Hypothalamus (tissue), 51 donors: ENCODE measurements at regions not wholly inside any gene's neighbourhood (a gene's known extent, or its start where the extent isn't known, plus 50 kb on each side); places are given as distances from the start of the nearest gene placed in this dataset.

Experiments
- DNase-seq, 51 donors: peaks; one replicate each; lab custom pipeline; 2025; lab: John Stamatoyannopoulos, UW

DNA sequence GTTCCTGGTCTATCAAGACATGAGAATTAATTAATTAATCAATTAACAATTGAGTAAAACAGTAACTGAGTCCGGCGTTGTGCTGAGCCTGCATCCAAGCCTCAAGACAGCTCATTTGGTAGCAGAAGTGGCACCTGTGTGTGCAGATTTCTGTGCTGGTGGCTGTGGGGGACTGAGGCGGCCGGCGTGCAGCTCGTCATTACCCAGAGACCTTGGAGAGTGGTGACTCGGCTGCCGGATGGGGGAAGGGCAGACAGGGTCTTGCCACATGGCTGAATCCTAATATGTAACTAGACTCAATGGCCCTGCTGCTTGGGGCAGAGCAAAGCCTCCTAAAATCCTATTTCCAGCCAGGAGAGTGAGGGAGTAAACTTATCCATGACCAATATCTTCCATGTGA, 510.2 kb downstream of the TCERG1L start:
- no peak for DNase-seq

DNA sequence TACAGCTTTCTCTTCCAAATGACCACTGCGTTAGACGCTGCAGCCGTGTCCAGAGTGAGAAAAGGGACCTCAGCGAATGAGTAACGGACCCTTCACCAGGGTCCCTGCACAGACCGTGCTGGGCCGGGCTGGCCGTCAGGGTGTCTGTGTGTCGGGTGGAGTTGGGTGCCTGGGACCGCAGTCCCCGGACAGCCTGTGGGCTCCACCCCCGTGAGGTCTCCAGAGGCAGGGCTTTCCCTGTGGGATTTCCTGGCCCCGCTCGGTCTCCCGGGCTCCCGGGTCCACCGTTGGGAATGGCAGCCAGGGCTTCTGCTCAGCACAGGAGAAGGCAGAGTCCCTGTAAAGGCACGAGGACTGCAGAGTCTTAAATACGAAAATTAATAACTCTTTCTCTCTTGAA, 509.7 kb downstream of the TCERG1L start:
- no peak for DNase-seq

DNA sequence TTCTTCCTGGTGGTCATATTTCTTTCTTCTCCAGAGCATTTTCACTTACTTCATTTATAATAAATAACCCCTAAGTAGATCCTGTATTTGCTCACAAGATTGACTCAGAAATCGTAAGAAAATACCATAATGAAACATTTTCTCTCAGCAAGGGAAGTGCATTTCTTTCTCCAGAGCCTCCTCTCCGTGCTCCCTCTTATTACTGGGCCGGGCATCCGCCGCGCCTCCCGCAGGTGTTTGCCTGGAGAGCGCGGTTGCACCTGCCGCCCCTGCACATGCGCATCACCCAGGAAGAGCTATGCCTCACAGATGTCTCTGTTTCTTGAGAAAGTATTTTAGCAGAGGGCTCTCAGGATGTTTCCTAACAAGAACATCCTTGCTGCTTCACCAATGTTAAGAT, 509.2 kb downstream of the TCERG1L start:
- DNase-seq = no peak

DNA sequence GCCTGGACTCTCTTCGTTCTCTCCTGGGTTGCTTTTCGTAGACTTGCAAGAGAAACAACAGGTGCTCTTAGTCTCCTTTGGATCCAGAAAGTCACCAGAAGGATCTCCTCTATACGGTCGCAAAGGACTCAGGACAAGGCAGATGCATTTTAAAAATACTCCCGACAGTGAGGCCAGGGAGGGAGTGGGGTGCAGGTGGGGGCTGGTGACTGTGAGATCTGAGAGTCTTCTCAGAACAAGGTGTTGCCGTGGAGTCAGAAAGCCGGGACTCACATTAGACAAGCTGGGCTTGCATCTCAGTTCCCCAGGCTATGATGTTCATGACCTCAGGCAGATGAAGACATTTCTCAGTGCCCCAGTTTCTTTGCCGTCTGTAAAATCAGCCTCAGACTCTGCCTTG, 507.2 kb downstream of the TCERG1L start:
- DNase-seq = no peak

DNA sequence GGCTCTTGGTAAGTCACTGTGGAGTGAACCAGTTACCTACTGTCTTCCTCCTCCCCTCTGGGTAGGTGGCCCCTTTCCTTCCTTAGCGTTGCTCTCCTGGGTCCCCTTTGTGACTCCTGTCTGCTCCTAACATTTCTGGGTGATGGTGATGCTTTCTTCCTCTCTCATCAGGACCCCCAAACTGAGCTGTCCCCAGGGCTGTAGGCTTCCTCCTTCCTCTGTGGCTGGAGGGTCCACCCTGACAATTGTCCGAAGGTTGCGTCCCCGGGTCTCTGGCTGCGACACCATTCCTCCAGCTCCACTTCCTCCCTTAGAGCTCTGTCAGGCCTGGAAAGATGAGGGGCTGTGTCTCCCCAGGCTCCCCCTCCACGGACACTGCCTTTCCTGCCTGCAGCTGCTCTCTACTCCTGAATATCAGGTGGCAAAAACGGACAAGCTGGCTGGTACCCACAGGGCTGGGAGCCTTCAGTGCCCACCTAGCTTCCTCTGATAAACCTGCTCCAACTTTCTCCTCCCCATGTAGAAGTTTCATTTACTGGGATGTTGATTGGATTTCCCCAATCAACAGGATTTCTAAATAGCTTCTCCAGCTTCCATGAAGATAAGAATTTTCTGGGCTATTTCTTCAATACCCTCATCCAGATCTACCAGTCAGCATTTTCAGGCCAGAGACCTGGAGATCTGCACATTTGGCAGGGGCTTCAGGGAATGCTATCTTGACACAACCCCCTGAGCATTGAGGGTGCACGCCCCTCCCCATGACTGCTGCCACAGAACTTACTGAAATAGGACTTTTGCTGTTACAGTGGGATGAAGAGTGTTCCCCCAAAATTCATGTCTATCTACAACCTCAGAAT, 506.5 kb downstream of the TCERG1L start:
- DNase-seq = no peak

DNA sequence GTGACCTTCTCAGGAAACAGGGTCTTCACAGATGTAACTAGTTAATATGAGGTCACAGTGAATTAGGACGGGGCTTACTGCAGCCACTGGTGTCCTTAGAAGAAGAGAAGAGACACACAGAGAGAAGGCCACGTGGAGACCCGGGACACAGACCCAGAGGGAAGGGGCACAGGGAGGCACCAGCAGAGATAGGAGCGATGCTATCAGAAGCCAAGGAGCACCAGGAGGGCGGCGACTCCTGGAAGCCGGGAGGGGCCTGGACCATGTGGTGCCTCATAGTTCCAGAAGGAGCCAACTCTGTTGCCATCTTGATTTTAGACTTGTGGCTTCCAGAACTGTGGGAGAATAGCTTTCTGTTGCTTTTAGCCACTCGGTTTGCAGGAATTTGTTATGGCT, 505.9 kb downstream of the TCERG1L start:
- DNase-seq = no peak

DNA sequence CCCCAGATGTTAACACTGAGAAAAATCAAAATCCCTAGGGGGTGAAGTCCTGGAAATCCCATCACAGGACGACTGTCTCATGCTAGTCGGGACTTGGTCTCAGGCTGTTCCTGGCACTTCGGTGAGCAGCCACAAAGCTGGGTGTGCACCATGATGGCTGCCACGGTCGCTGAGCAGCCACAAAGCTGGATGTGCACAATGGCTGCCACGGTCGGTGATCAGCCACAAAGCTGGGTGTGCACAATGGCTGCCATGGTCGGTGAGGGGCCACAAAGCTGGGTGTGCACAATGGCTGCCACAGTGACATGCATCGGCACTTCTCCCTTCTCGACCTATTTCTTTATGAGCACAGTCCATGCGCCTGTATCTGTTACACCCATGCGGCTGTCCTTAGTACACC, 505.1 kb downstream of the TCERG1L start:
- no peak for DNase-seq

DNA sequence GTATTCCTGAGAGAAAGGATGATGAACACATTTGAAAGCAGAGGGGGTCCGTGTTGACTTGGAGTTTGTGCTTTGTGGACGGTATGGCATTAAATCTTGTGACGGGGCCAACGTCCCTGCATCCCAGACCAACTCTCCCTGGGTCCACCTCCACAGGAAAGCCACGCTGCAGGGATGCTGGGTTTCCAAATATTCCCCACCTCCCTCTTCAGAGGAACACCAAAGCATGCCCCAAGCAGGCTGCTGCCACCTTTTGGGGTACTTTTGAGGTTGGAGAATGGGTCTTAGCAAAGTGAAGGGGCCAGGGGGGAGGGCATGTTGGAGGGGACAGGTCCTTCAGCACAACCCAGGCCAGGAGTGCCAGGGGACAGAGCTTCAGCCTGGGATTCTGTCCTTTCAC, 504.4 kb downstream of the TCERG1L start:
- DNase-seq = no peak

DNA sequence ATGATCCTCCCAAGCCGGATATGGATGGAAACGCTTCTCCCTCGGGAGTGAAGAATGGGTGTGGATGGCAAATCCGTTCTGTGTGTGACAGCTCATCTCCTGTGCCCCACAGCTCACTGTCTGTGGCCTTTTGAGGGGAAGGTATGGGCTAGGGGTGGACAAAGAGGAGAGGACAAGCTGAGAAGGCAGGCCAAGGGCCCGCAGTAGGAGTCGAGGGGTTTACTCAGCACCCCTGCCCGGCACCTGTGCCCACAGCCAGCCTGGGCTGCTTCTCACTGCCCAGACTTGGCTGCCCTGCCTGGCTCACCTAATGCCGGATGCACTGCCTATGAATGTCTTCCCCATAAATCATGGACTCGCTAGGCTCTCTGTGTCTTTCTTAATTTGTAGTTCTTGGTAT, 503.8 kb downstream of the TCERG1L start:
- no peak for DNase-seq

DNA sequence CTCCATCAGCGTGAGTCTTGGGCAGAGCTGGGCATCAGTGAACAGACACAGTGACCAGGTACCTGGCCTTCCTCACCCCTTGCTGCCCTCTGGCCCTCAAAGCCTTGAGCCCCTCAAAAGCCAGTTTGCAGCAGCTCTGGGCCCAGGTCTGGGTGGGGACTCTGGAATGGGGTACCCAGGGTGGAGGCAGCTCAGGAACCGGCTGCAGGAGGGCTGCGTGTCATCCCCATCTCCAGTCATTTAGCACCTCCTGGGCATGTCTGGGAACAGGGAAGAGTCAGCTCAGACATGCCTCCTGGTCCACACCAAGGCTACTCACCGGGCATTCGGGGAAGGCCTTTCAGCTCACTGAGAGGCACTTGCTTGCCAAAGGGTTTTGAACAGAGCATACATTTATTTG, 503.3 kb downstream of the TCERG1L start:
- no peak for DNase-seq

DNA sequence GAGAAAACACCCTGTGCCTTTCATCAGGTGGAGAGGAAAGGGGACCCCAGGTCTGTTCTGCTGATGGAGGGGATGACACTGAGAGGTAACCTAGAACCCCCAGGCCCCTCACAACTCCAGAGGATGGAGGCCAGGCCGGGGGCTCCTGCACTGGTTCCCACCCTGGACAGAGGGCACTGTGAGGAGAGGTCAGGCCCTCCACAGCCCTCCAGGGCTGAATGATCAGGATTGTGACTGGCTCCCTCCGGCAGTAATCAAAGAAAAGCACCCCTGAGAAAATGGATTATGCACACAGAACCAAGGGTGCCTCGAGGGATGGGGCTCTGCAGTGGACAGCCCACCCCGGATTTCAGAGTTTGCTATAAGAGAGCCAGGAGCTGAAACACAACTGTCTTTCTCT, 502.8 kb downstream of the TCERG1L start:
- no peak for DNase-seq

DNA sequence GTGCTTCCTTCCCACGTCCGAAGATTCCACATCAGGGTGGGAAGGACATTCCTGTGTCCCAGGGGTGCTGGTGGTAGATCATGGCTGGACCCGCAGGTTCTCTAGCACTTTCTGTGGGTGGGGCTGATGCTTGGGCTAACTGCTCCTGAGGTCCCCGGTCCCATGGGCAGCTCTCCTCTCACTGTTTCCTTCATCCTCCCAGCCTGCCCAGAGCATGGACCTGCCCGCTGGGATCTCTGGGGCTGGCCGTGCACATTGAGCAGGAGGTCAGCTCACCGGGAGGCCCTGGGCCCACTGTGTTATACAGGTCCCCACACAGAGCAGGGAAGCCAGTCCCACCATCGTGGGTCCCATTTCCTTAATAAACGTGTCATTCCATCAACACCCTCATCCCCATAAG, 502.3 kb downstream of the TCERG1L start:
- no peak for DNase-seq

DNA sequence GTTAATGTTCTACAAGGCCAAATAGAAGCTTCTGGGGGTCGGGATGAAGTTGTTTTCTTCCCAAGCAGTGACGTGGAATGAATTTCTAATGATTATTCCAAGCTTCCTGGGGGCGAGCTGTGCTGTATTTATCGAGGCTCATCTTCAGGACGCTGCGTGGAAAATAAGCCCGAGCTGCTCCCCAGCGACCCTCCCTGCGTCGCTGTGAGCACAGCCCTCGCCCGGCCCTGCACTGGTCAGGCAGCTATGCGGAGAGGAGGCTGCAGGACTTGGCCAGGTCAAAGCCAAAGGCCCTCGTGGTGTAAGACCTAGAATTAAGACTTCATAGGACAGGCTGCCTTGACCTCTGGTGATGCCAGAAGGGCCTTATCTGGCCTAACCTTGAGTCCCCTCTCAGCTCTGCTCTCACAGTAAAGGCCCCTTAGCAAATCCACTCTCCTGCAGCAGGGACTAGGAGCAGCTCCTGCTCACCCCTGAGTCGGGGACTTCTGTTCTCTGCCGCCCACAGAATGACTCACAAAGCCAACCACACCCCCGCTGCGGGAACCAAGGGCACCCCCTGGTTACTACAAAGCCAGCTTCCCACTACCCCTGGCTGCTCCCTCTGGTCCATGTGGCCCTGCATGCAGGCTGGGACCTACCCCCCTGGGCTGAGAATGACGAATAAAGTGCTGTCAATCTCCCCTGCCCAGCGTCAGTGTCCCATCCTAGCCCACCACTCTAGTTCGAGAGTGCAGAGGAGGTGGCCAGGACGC, 501.6 kb downstream of the TCERG1L start:
- DNase-seq = no peak

DNA sequence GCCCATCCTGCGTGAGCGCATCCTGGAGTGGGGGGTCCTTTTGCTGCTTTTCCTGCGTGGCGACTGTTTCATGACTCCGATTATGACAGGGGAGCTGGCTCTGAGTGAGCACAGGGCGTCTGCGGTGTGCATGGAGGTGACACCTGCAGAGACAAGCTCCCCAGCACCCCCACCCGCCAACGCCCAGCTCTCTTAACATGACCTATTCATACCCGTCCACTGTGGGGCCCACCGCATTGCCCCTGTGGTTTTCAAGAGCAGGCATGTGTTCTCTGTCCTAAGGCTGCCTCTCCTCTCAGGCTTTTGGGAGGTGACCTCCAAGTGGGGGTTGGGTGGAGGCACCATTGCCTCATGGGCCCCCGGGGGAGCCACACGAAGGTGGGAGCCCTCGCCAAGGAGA, 500.7 kb downstream of the TCERG1L start:
- no peak for DNase-seq

DNA sequence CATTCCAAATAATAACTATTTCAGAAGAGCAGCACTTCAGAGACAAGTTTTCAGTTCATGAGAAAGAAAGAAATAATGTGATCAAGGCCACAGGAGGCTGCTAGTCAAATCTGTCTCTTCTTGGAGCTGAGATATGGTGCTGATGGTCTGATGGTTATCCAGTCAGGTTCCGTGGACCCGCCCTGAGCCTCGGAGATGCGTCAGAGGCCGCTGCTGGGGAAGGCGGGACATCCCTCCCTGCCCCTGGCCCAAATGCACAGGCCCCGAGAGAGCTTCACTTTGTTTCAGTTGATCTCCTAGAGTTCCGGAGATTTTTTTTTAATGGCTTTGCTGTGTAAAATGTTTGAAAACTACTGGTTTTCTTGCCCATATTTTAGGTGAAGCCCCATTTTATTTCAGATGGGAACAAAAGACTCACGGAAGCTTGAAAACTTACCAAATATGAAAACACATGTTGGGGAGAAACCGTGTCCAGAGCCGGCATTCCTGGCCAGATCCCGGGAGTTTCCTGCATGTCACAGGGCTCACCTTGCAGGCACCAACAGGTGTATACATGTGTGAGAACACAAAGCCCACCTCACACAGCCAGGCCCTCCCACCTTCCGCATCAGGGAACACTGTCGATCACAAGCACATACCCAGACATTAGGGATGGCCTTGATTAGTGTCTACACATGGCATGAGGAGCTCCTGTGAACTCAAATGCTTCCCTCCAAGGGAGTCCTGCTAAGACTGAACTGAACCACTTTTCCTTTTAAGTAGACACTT, 499.0 kb downstream of the TCERG1L start:
- no peak for DNase-seq

DNA sequence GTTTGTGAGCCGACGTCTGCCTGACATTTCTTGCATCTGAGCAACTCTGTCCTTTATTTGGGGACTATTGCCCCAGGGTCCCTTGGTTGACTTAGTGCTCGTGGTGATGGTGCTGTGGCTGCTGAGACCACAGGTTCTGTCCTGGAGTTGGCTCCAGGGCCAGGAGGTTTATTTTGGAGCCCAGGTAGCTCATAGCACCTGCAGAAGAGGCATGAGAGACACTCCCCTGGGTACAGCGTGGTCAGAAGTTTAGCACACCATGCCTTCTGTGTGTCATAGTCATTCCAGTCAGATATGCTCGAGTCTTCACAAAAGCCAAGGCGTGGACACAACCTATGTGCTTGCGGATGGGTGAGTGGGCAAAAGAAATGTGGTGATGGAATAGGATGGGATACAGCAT, 496.9 kb downstream of the TCERG1L start:
- no peak for DNase-seq

DNA sequence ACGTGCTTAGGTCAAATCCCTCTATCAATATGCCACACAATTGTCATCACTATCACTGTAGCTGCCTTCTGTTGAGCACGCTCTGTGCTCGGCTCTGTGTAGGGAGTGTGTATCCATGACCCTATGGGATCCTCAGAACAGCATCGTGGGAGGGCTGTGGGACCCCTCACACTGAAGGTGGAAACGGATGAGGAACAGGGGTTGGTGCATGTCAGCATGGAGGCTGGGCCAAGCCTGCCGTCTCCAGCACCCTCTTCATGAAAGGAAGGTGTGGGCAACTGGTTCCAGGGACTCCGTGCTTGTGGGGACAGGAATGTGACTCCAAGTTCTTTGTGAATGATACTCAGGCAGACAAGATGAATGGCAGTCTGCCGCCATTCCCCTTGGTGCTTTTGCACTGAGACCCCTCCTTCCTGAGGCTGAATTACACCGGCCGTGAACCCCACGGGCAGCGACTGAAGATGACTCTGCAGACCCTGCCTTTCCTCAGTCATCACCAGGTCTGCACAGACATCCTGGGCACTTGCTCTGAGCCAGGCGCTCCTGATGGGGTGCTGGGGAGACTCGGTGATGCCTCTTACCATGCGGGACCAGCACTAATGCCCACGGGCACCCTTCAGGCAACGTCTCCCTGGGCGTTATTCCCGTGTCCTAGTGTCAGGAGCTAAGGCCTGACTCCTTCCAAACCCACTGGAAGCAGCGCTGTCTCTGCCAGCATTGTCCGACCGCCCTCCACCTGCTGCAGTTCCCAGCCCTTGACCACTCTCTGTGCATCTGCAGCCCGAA, 495.2 kb downstream of the TCERG1L start:
- DNase-seq = no peak

DNA sequence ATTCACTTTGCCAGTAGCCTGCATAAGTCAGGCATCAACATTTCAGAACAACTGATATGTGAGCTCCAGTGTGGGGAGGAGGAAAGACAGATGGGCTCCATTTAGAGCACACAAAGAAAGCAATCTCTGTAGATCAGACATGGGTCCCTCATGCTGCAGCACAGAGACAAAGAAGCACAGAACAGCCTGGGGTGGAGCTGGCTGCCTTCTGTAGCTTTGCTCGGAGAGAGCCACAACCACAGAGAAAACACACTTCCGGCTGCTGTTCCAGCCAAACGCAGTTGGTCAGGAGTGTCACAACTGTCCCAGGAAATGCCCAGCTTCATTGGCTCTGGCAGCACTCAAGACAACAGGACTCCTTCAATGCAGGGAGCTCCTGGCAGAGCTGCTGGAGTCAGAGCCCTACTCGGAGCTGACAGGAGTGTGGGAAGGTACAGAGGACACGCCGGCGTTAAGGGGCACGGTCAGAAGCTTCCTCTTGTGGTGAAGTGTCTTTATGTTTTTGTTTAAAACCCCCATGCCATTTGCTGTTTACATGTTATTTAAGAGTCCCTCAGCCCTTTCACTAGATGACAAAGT, 494.4 kb downstream of the TCERG1L start:
- DNase-seq = peak in 1 of 51 donors; percentile 12

DNA sequence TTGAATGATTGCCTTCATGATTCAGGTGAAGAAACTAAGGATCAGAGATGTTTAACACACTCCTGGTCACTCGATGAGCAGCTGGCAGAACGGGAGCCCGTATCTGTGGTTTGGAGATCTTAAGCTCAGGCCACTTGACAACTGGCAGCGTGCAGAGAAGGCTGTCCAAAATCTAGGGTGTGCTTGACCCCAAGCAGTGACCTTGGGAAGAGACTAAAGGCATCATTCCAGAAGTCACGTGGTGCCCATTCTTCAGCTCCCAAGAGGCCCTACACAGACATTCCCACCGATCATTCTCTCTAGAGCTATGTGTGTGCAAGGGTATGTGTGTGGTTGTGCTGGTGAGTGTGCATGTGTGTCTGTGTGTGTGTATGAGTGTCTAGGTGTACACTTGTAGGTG, 493.8 kb downstream of the TCERG1L start:
- DNase-seq = no peak

DNA sequence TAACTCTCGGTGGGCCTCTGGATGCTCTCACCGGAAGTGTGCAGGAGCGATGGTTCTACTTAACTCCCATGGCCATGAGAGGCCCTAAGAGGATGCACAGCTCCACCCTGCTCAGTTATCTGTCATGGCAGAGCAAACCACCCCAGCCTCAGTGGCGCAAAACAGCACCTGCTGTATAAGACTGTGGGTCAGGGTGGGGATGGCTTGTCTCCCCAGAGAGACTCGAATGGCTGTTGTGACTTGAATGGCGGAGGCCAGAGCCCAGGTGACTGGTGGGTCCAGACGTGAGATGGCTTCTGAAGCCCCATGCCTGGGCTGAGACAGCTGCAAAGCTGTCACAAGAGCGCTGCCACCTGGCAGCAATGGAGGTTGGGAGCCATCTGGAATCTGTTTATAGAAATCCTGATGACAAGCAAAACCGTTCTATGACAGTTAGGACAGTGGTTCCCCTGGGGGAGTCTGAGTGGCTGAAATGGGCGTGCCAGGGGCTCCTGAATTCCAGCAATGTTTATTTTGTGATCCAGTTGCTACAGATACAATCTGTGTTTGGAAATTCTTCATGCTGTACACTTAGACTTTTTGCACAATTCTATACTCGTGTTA, 490.5 kb downstream of the TCERG1L start:
- DNase-seq = no peak
